Activated CD4-positive, alpha-beta T cell treated with anti-CD3 and anti-CD28 coated beads, Interleukin-2, amount 50 U/mL, for 48 hours (primary cell): ENCODE measurements at regions not wholly inside any gene's neighbourhood (a gene's known extent, or its start where the extent isn't known, plus 50 kb on each side); places are given as distances from the start of the nearest gene placed in this dataset.

Experiments
- DNase-seq, 2 experiments: peaks; one replicate each; pipeline ENCODE4 v3.0.0-alpha.2; 2020

- DNase-seq, result no peak
Observed at GRCh38 chr2:196538646-196539045, 100.9 kb upstream of the CCDC150 start.

DNA sequence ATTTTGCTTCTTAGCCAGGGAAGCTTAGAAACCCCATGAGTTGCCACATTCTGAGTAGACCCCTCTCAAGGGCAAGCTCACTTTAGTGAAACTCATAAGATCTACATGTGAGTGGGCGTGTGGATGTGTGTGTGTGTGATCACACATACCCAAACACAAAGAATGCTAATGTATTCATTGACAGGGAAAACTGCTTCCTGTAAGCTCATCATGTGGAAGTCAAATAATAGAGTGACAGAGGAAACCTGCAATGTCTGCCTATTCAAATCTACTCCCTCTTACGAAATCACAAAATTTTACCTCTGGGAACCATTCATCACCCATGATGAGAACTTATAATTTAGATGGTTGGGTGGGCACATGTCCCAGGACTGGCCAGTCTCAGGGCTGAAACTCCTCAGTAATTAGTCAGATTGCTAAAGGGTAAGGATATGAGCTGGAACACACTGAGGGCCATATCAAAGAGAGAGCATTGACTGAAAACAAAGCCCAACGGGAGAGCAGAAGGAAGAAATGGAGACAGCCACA, 94.5 kb upstream of the CCDC150 start:
- DNase-seq, result no peak

GRCh38 chr2:196546151-196546919, 93.2 kb upstream of the CCDC150 start:
- DNase-seq, result no peak

DNA sequence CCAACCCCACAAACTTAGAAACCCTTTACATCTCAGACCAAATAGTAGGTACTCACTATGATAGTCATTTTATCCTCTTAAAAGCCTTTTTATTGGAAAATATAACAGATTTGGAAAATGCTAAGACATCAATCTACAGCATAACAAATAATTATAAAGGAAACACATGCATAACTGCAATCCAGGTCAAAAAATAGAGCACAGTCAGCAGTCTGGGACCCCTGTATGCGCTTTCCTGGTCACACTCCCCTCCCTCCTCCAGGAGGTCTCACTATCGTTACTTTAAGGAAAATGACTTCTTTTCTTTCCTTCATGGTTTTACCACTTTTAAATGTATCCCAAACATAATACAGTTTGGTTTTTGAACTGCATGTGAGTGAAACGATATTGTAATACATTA, 90.5 kb upstream of the CCDC150 start:
- no peak for DNase-seq

- DNase-seq, result no peak
Observed at GRCh38 chr2:196551014-196551413, 88.5 kb upstream of the CCDC150 start.

- no peak for DNase-seq
Observed at GRCh38 chr2:196555161-196555560, 84.4 kb upstream of the CCDC150 start.

GRCh38 chr2:196555726-196556125, 83.8 kb upstream of the CCDC150 start:
- no peak for DNase-seq

GRCh38 chr2:196558497-196558896, 81.0 kb upstream of the CCDC150 start:
- DNase-seq, result no peak

- no peak for DNase-seq
Observed at GRCh38 chr2:196563876-196564275, 75.6 kb upstream of the CCDC150 start.

DNA sequence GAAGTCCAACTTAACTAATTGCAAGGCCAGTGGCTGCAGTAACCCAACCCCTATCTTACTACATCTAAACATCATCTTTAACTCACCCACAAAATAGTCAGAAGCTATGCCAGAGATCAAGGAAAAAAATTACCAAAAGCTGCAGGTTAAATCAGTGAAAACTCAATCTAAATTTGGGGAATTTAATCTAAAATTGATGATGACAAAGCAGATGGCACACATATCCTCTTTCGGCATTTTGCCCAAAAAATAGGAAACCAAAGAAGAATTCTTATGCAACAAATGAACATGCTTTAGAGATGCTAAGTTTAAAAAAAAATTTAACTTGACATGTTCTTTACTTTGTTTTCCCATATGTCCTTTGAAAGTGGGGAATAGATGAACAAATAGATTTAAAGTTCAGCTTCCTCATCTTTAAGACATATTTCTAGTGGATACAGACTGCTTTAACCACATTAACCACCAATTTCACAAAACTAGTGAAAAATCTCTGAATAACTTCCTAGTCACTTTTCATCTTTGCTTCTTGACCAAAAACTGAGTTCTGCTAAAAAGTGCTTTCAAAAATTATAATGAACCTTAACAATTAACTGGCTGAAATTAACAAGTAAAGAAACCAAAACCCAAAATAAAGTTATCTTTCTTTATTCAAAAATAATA, 74.3 kb upstream of the CCDC150 start:
- DNase-seq, result no peak

GRCh38 chr2:196565982-196566381, 73.5 kb upstream of the CCDC150 start:
- no peak for DNase-seq

DNA sequence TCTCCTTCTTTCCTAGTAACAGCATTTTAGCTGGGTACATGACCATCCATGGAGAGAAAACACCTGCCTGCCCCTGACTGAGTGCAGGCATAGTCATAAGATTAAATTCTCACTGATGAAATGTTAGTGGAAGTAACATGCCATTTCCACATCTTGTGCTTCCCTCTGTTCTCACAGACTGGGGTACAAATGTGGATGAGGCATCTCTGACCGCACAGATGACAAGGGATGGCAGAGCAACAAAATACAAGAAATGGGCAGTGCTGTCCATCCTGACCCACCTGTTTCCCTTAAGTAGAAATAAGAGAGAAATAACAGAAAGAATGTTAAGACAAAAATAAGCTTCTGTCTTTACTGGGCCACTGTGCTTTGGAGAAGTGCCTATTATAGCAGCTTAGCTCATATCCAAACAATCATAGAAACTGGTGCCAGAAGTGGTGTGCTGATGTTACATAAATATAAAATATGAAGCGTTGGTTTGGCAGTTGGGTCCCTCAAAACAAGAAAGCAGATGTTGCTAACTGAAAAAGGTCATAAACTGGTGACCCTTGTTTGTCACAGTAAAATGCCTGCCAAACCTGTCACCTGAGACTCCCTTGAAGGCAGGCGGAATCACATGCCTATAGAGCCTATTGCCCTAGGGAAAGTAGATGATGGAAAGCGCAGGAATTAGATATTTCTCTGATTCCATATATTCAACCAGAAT, 72.4 kb upstream of the CCDC150 start:
- no peak for DNase-seq

DNA sequence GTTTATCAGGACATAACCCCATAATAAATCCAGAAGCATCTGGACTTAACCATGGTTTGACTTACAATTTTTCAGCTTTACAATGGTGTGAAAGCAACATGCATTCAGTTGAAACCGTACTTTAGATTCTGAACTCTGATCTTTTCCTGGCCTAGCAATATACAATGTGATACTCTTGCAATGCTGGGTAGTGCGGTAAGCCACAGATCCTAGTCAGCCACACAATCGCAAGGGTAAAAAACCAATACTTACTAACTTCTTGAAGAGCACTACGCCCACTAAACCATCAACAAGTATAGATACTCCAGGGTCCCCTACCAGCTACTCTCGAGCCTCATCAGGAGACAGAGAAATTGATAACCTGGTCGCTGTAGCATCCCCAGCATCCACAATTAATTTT, 71.0 kb upstream of the CCDC150 start:
- DNase-seq, result no peak

GRCh38 chr2:196584903-196585302, 54.6 kb upstream of the CCDC150 start:
- no peak for DNase-seq

DNA sequence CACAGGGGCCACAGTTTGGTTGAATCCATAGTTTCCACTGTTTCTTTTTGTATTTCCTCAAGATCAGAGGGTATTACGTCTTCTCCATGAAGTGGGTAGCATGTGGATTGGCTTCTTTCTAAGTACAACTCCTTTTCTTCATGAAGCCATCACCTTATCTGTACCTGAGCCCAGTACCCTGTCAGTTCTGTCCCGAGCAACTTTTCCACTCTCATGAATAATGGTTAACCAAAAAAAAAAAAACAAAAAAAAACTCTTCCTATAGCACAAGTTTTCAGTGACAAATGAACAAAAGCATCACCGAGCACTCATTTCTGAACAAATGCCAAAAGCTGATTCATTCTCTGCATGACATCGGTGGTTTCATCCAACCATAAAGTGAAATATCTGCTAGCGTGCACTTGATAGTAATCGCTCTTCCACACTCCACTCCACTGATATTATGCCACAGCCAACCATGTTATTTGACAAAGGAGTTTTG, 53.0 kb upstream of the CCDC150 start:
- DNase-seq, result no peak

DNA sequence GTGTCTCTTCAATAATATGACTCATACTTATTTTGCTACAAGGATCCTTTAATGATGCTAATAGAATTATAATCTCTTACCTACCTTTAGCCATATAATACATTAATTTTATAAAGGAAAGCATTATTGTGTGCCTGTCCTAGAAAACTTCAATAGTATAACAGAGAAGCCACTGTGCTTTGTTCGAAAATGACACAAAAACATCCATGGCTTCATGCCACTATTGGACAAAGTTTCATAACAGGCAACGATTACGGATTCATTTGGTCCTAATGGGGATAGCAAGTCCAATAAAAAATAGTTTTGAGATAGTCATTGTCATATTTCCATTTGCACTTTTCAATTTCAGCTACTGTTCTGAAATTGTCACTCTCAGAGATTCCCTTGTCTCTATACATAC, 52.5 kb upstream of the CCDC150 start:
- DNase-seq, result no peak

- no peak for DNase-seq
Observed at GRCh38 chr2:196587739-196588138, 51.8 kb upstream of the CCDC150 start.

DNA sequence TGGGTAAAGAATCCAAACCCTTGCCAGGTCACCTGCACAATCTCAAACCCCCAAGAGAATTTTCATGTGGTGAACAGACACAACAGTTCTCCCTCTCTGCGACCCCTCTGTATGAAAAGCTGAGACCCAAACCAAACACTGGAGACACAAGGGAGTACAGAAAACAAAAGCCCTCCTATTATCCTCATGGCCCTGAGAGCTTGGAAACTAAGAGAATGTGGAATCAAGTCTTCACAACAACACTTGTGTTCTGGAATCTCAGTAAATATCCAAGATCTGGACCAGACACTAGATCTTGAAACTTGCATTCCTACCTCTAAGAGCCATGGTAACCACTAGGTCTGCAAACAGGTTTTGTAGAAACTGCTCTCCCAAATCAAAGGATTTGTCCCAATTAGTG, 50.1 kb upstream of the CCDC150 start:
- no peak for DNase-seq
